HepG2 (cell line): ENCODE measurements at regions not wholly inside any gene's neighbourhood (a gene's known extent, or its start where the extent isn't known, plus 50 kb on each side); places are given as distances from the start of the nearest gene placed in this dataset.
A peak's percentile ranks its signal among the peaks of the same experiment; 100 is the strongest.

Experiments used
- ATAC-seq: fragments of 200-7000 bp; cut with Tn5 transposase; 3 replicates; pipeline ENCODE4 v1.9.1; 2020; ENCODE audit warnings: mild to moderate bottlenecking, moderate library complexity
- BruUV-seq: library from RNA; stranded (reverse); fragments of 400-500 nt; replicated peaks from 2 replicates; lab custom pipeline; 2021; lab: Mats Ljungman, UMichigan
- CTCF ChIA-PET: fragments of 300-600 bp; formaldehyde crosslinking; extraction: SDS; loops from one replicate; lab custom pipeline; 2021; ENCODE audit warnings: low total read pairs, inconsistent platforms, low intra/inter-chr PET ratio; lab: Yijun Ruan, JAX
- POLR2A ChIA-PET: fragments of 350-600 bp; sonication (Branson Sonifier 250); formaldehyde crosslinking; loops from one replicate; lab custom pipeline; 2020; ENCODE audit warnings: antibody characterized with exemption, inconsistent platforms; lab: Yijun Ruan, JAX
- DNase-seq: peaks from one replicate; pipeline ENCODE4 v3.0.0-alpha.2; 2015; ENCODE audit warnings: low spot score
- FAIRE-seq: peaks from 3 replicates; lab custom pipeline; 2011; peaks lifted over from hg19 to GRCh38; lab: Jason Lieb, UNC
- H2AFZ ChIP-seq: one replicate; pipeline ENCODE4 v1.6.1; 2011; ENCODE audit warnings: low read length, inconsistent platforms
- H3K27ac ChIP-seq: fragments of 300-600 bp; 3 replicates; pipeline ENCODE4 v1.8.0; 2011; ENCODE audit warnings: mixed run types, mild to moderate bottlenecking, mixed read lengths, low read length, inconsistent platforms; ENCODE audit not compliant: insufficient read depth; ENCODE audit errors: extremely low read length
- H3K27me3 ChIP-seq, 2 experiments: fragments of 200-600 bp in 1 of 2; 2 replicates in 1 of 2; 3 replicates in 1 of 2; pipeline versions ENCODE4 v1.6.0 to v1.8.0; 2011; ENCODE audit warnings: low read length in 2 of 2, mild to moderate bottlenecking in 2 of 2, moderate library complexity in 2 of 2, inconsistent platforms in 1 of 2; ENCODE audit not compliant: insufficient read depth in 2 of 2, control insufficient read depth in 1 of 2
- H3K36me3 ChIP-seq, 2 experiments: fragments of 200-600 bp in 1 of 2; replicated peaks in 1 of 2; 2 replicates in 1 of 2; 3 replicates in 1 of 2; pipeline versions ENCODE4 v1.5.1 to v1.8.0; 2011; ENCODE audit warnings: low read length in 2 of 2, inconsistent platforms in 1 of 2; ENCODE audit not compliant: insufficient read depth in 2 of 2, control insufficient read depth in 1 of 2
- H3K4me1 ChIP-seq: 2 replicates; pipeline ENCODE4 v1.5.1; 2012; ENCODE audit warnings: low read length, inconsistent platforms; ENCODE audit not compliant: insufficient read depth
- H3K4me2 ChIP-seq: 2 replicates; pipeline ENCODE4 v1.6.0; 2011; ENCODE audit warnings: low read depth, low read length, inconsistent platforms
- H3K4me3 ChIP-seq, 3 experiments: fragments of 200-600 bp in 1 of 3; sonication (generic), shearing (Covaris generic) in 1 of 3; replicated peaks in 1 of 3; 2 replicates each; pipeline ENCODE4 v1.5.1; 2011 to 2016; ENCODE audit warnings: low read length in 3 of 3, inconsistent platforms in 2 of 3, low read depth in 2 of 3, mild to moderate bottlenecking in 2 of 3, control low read depth in 1 of 3, mixed read lengths in 1 of 3; ENCODE audit not compliant: insufficient read depth in 1 of 3
- H3K79me2 ChIP-seq: one replicate; pipeline ENCODE4 v1.6.1; 2011; ENCODE audit warnings: low read length, inconsistent platforms; ENCODE audit not compliant: insufficient read depth
- H3K9ac ChIP-seq: 2 replicates; pipeline ENCODE4 v1.6.0; 2011; ENCODE audit warnings: mild to moderate bottlenecking, low read depth, low read length, inconsistent platforms; ENCODE audit not compliant: insufficient read depth
- H3K9me3 ChIP-seq: 2 replicates; pipeline ENCODE4 v1.5.1; 2012; ENCODE audit warnings: mild to moderate bottlenecking, low read length
- H4K20me1 ChIP-seq: 2 replicates; pipeline ENCODE4 v1.6.0; 2011; ENCODE audit warnings: inconsistent platforms, mild to moderate bottlenecking, low read length, moderate library complexity; ENCODE audit not compliant: insufficient read depth
- BCL6 ChIP-seq: IDR thresholded peaks from 2 replicates; pipeline ENCODE4 v1.6.1; 2016; ENCODE audit warnings: missing genetic modification reagents, missing compliant biosample characterization
- HNF1A ChIP-seq, 2 experiments: sonication (generic) in 1 of 2; formaldehyde crosslinking in 1 of 2; IDR thresholded peaks; 2 replicates each; pipeline versions ENCODE4 v1.4.0 to v1.6.1; 2016 to 2020; ENCODE audit warnings: borderline replicate concordance in 1 of 2, low read depth in 1 of 2, mild to moderate bottlenecking in 1 of 2, missing genetic modification reagents in 1 of 2
- LCORL ChIP-seq, 2 experiments: fragments of 450-650 bp in 1 of 2; sonication (generic) in 1 of 2; formaldehyde crosslinking in 1 of 2; IDR thresholded peaks; 2 replicates each; pipeline versions ENCODE4 v1.5.0 to v1.6.1; 2017 to 2020; ENCODE audit warnings: antibody characterized with exemption in 1 of 2, missing genetic modification reagents in 1 of 2
- SP140L ChIP-seq: sonication (generic); formaldehyde crosslinking; IDR thresholded peaks from 2 replicates; pipeline ENCODE4 v1.4.0; 2020; ENCODE audit warnings: missing genetic modification reagents, borderline replicate concordance
- ZBTB33 ChIP-seq: sonication (generic); formaldehyde crosslinking; IDR thresholded peaks from 2 replicates; pipeline ENCODE4 v1.4.0; 2020; ENCODE audit warnings: missing genetic modification reagents
- ZBTB38 ChIP-seq: sonication (generic); formaldehyde crosslinking; IDR thresholded peaks from 2 replicates; pipeline ENCODE4 v1.5.1; 2020; ENCODE audit warnings: mild to moderate bottlenecking, missing genetic modification reagents
- ZFP91 ChIP-seq: sonication (generic); formaldehyde crosslinking; IDR thresholded peaks from 2 replicates; pipeline ENCODE4 v1.9.0; 2022; ENCODE audit warnings: missing genetic modification reagents, mild to moderate bottlenecking, borderline replicate concordance
- ZNF503 ChIP-seq: sonication (generic); formaldehyde crosslinking; IDR thresholded peaks from 2 replicates; pipeline ENCODE4 v1.4.0; 2020; ENCODE audit warnings: missing genetic modification reagents
- WGBS: methylation state at CpG from one replicate; pipeline ENCODE4 v1.1.6; 2017; ENCODE audit warnings: low lambda C conversion rate; 5-methylcytosine and 5-hydroxymethylcytosine counted together
- in situ Hi-C: cut with HindIII; loops from 2 replicates; pipeline ENCODE4 v1.10.0; 2017; ENCODE audit warnings: low pct_unique_long_range_greater_than_20kb; ENCODE audit not compliant: extremely low pct_ligation_motif_present
- intact Hi-C: fragments of 100-400 bp; cut with micrococcal nuclease; formaldehyde crosslinking; loops from one replicate; pipeline ENCODE4 v1.10.0; 2022; ENCODE audit not compliant: unreplicated experiment

- TF ChIP-seq HNF1A (IDR thresholded peaks at IDR 0.05; ENCODE audit: low read depth) (no peak), HNF1A (CRISPR knock-in tag; IDR thresholded peaks at IDR 0.05; ENCODE audit: borderline replicate concordance) (no peak), ZNF503 (CRISPR knock-in tag) (no peak)
Measured at GRCh38 chr6:1175877-1176276, 136.0 kb upstream of the FOXQ1 start (continued).

GRCh38 chr6:1170794-1171193 lies 141.1 kb upstream of the FOXQ1 start:
- Histone ChIP-seq H3K27me3 (no peaks in the 10 kb centered on the region), H2AFZ (no peak overlapping the region), H3K79me2 (no peaks in the 10 kb centered on the region), H3K36me3 (no peaks in the 10 kb centered on the region), H3K4me1 (peaks cover 12% of the 10 kb centered on the region), H3K4me2 (no peak overlapping the region), H3K9ac (no peak overlapping the region), H4K20me1 (no peaks in the 10 kb centered on the region), H3K27ac (no peak overlapping the region), H3K4me3 (no peak overlapping the region), H3K9me3 (no peaks in the 10 kb centered on the region)
- no TSS peak for BruUV-seq
- intact Hi-C loops (no loop called here), in situ Hi-C loops (no loop called here)
- TF ChIP-seq ZBTB33 (CRISPR knock-in tag) (0 out of 2 replicates have a peak, but pooled peaks have one; percentile 38), BCL6 (peak; percentile 89), ZBTB38 (CRISPR knock-in tag) (0 out of 2 replicates have a peak, but pooled peaks have one; percentile 21), ZFP91 (CRISPR knock-in tag) (no peak), LCORL (IDR thresholded peaks at IDR 0.05) (peak; percentile 90), LCORL (CRISPR knock-in tag; IDR thresholded peaks at IDR 0.05) (no peak), SP140L (CRISPR knock-in tag) (no peak)
- ChIA-PET CTCF (no interaction called here), POLR2A (no interaction called here)
- no peak for FAIRE-seq
- WGBS, result 84% methylated on average over 8 of the region's 8 CpGs
- ATAC-seq, result no peak; the same call in 2 of the 3 replicates
- DNase-seq, result no peak
